ENCODE measurements at regions not wholly inside any gene's neighbourhood (a gene's known extent, or its start where the extent isn't known, plus 50 kb on each side); places are given as distances from the start of the nearest gene placed in this dataset.
"Not testable (repeated sequence)": the region's sequence is repeated elsewhere in the genome, so short reads cannot be mapped to it uniquely, and the experiment has no call there.

DNA sequence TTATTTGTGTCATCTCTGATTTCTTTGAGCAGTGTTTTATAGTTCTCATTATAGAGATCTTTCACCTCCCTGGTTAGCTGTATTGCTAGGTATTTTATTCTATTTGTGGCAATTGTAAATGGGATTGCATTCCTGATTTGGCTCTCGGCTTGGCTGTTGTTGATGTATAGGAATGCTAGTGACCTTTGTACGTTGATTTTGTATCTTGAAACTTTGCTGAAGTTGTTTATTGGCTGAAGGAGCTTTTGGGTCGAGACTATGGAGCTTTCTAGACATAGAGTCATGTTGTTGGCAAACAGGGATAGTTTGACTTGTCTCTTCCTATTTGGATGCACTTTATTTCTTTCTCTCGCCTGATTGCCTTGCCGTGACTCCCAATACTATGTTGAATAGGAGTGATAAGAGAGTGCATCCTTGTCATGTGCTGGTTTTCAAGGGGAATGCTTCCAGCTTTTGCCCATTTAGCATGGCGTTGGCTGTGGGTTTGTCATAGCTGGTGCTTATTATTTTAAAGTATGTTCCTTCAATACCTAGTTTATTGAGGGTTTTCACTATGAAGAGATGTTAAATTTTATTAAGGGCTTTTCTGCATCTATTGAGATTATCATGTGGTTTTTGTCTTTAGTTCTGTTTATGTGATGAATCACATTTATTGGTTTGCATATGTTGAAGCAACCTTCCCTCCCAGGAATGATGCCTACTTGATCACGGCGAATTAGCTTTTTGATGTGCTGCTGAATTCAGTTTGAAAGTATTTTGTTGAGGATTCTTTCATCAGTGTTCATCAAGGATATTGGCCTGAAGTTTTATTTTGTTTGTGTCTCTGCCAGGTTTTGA, 72.7 kb upstream of the BOD1L1 start:
- WGBS (ENCODE audit: extremely low coverage, insufficient coverage, insufficient read length), result no CpG with 5 or more reads among the region's 8 CpGs
- Histone ChIP-seq H3K36me3 (ENCODE audit: control insufficient read depth in 1 of 2, insufficient read depth in 2 of 2, low read length in 2 of 2) (no peaks in the 10 kb centered on the region), H4K12ac (ENCODE audit: low read depth, low read length) (no peak overlapping the region), H3K14ac (ENCODE audit: low read length) (no peak overlapping the region), H3K23ac (ENCODE audit: low read length) (no peak overlapping the region), H3K18ac (ENCODE audit: low read length) (no peak overlapping the region), H2BK12ac (ENCODE audit: low read length) (no peak overlapping the region), H3K4ac (ENCODE audit: low read depth, low read length) (no peak overlapping the region), H3K9me3 (ENCODE audit: insufficient read depth, low read depth, low read length) (no peaks in the 10 kb centered on the region), H3K27me3 (ENCODE audit: insufficient read depth, low read length) (no peaks in the 10 kb centered on the region), H2AFZ (ENCODE audit: insufficient read depth, low read length, poor library complexity) (no peak overlapping the region), H2BK120ac (ENCODE audit: insufficient read depth, low read length, poor library complexity) (no peak overlapping the region), H2AK5ac (ENCODE audit: low read length) (no peak overlapping the region), H3K79me2 (ENCODE audit: control insufficient read depth, insufficient read depth, low read length, poor library complexity) (no peaks in the 10 kb centered on the region), H4K91ac (ENCODE audit: low read depth, low read length) (no peak overlapping the region), H4K8ac (ENCODE audit: low read depth, low read length) (no peak overlapping the region), H3K4me2 (ENCODE audit: low read length) (no peak overlapping the region), H3K9ac (ENCODE audit: low read length) (no peak overlapping the region), H3K27ac (ENCODE audit: low read depth, low read length) (no peak overlapping the region), H3K79me1 (ENCODE audit: low read length) (no peaks in the 10 kb centered on the region), H3K4me3 (ENCODE audit: low read depth, low read length) (no peak overlapping the region), H2BK5ac (ENCODE audit: low read depth, low read length, poor library complexity) (no peak overlapping the region), H3K4me1 (ENCODE audit: control insufficient read depth in 1 of 2, insufficient read depth in 2 of 2, low read length in 2 of 2) (no peaks in the 10 kb centered on the region)
- DNase-seq, result no peak

DNA sequence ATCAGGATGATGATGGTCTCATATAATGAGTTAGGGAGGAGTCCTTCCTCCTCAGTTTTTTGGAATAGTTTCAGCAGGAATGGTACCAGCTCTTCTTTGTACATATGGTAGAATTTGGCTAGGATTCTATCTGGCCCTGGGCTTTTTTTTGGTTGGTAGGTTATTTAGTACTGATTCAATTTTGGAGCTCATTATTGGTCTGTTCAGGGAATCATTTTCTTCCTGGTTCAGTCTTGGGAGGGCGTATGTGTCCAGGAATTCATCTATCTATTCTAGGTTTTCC, 73.3 kb upstream of the BOD1L1 start:
- H3K9ac ChIP-seq (ENCODE audit: low read length); H3K79me1 ChIP-seq (ENCODE audit: low read length); H3K79me2 ChIP-seq (ENCODE audit: control insufficient read depth, insufficient read depth, low read length, poor library complexity); H3K36me3 ChIP-seq (ENCODE audit: control insufficient read depth in 1 of 2, insufficient read depth in 2 of 2, low read length in 2 of 2); H4K91ac ChIP-seq (ENCODE audit: low read depth, low read length); H3K4me3 ChIP-seq (ENCODE audit: low read depth, low read length); H4K8ac ChIP-seq (ENCODE audit: low read depth, low read length); H3K4me2 ChIP-seq (ENCODE audit: low read length); H4K12ac ChIP-seq (ENCODE audit: low read depth, low read length); H2BK5ac ChIP-seq (ENCODE audit: low read depth, low read length, poor library complexity); H3K27me3 ChIP-seq (ENCODE audit: insufficient read depth, low read length); H2BK120ac ChIP-seq (ENCODE audit: insufficient read depth, low read length, poor library complexity); H3K4me1 ChIP-seq (ENCODE audit: control insufficient read depth in 1 of 2, insufficient read depth in 2 of 2, low read length in 2 of 2); H2BK12ac ChIP-seq (ENCODE audit: low read length); DNase-seq; H2AK5ac ChIP-seq (ENCODE audit: low read length); H3K18ac ChIP-seq (ENCODE audit: low read length); H3K27ac ChIP-seq (ENCODE audit: low read depth, low read length); H3K23ac ChIP-seq (ENCODE audit: low read length); H3K9me3 ChIP-seq (ENCODE audit: insufficient read depth, low read depth, low read length); H2AFZ ChIP-seq (ENCODE audit: insufficient read depth, low read length, poor library complexity); H3K14ac ChIP-seq (ENCODE audit: low read length); H3K4ac ChIP-seq (ENCODE audit: low read depth, low read length): not testable (repeated sequence)
- no CpG with 5 or more reads among the region's 1 CpG for WGBS (ENCODE audit: extremely low coverage, insufficient coverage, insufficient read length)

DNA sequence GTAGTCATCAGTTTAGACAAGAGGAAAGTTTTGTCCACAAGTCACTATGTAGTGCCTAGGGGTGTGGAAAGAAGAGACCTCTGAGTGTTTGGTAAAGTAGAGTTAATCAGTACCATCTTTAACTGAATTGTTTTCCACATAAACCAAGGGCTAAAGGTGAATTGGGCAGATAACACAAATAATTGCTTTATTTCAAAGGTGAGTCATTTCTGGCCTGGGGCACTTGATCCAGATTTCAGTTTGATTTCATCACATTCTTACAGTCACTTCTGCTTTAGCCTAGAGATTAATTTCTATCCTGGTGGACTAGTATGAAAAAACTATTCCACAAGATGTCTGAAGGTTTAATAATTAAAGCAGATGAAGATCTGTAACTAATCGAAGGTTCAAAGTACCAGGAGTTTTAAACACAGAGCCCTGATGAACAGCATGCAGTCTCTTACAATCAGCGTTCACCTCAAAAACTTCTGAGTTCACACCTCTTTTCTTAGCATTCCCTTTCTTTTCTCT, 74.5 kb upstream of the BOD1L1 start:
- Histone ChIP-seq H3K79me2 (ENCODE audit: control insufficient read depth, insufficient read depth, low read length, poor library complexity) (no peaks in the 10 kb centered on the region), H3K4ac (ENCODE audit: low read depth, low read length) (no peak overlapping the region), H2BK5ac (ENCODE audit: low read depth, low read length, poor library complexity) (no peak overlapping the region), H4K12ac (ENCODE audit: low read depth, low read length) (no peak overlapping the region), H3K9me3 (ENCODE audit: insufficient read depth, low read depth, low read length) (no peaks in the 10 kb centered on the region), H4K91ac (ENCODE audit: low read depth, low read length) (no peak overlapping the region), H3K4me1 (ENCODE audit: control insufficient read depth in 1 of 2, insufficient read depth in 2 of 2, low read length in 2 of 2) (peaks cover 4 to 5% of the 10 kb centered on the region in 2 experiments), H3K4me3 (ENCODE audit: low read depth, low read length) (no peak overlapping the region), H3K27me3 (ENCODE audit: insufficient read depth, low read length) (no peaks in the 10 kb centered on the region), H3K36me3 (ENCODE audit: control insufficient read depth in 1 of 2, insufficient read depth in 2 of 2, low read length in 2 of 2) (no peaks in the 10 kb centered on the region), H2BK120ac (ENCODE audit: insufficient read depth, low read length, poor library complexity) (no peak overlapping the region), H3K79me1 (ENCODE audit: low read length) (no peaks in the 10 kb centered on the region), H3K4me2 (ENCODE audit: low read length) (no peak overlapping the region), H3K18ac (ENCODE audit: low read length) (no peak overlapping the region), H2AK5ac (ENCODE audit: low read length) (no peak overlapping the region), H2AFZ (ENCODE audit: insufficient read depth, low read length, poor library complexity) (no peak overlapping the region), H3K27ac (ENCODE audit: low read depth, low read length) (no peak overlapping the region), H3K14ac (ENCODE audit: low read length) (no peak overlapping the region), H3K23ac (ENCODE audit: low read length) (no peak overlapping the region), H2BK12ac (ENCODE audit: low read length) (no peak overlapping the region), H3K9ac (ENCODE audit: low read length) (no peak overlapping the region), H4K8ac (ENCODE audit: low read depth, low read length) (no peak overlapping the region)
- no CpG with 5 or more reads among the region's 2 CpGs for WGBS (ENCODE audit: extremely low coverage, insufficient coverage, insufficient read length)
- DNase-seq, result peak; percentile 4 to 53

GRCh38 chr4:13703096-13703495, 75.6 kb upstream of the BOD1L1 start:
- no peak overlapping the region for H3K4me2 ChIP-seq (ENCODE audit: low read length)
- WGBS (ENCODE audit: extremely low coverage, insufficient coverage, insufficient read length), result no CpG with 5 or more reads among the region's 10 CpGs
- H4K91ac ChIP-seq (ENCODE audit: low read depth, low read length), result no peak overlapping the region
- H2BK120ac ChIP-seq (ENCODE audit: insufficient read depth, low read length, poor library complexity), result no peak overlapping the region
- no peak overlapping the region for H3K18ac ChIP-seq (ENCODE audit: low read length)
- H3K9me3 ChIP-seq (ENCODE audit: insufficient read depth, low read depth, low read length), result no peaks in the 10 kb centered on the region
- H3K23ac ChIP-seq (ENCODE audit: low read length), result no peak overlapping the region
- no peaks in the 10 kb centered on the region for H3K27me3 ChIP-seq (ENCODE audit: insufficient read depth, low read length)
- H3K36me3 ChIP-seq (ENCODE audit: control insufficient read depth in 1 of 2, insufficient read depth in 2 of 2, low read length in 2 of 2), result no peaks in the 10 kb centered on the region
- H3K9ac ChIP-seq (ENCODE audit: low read length), result no peak overlapping the region
- no peak overlapping the region for H2AFZ ChIP-seq (ENCODE audit: insufficient read depth, low read length, poor library complexity)
- no peak for DNase-seq
- H3K79me2 ChIP-seq (ENCODE audit: control insufficient read depth, insufficient read depth, low read length, poor library complexity), result no peaks in the 10 kb centered on the region
- H2BK12ac ChIP-seq (ENCODE audit: low read length), result no peak overlapping the region
- H3K14ac ChIP-seq (ENCODE audit: low read length), result no peak overlapping the region
- no peak overlapping the region for H3K27ac ChIP-seq (ENCODE audit: low read depth, low read length)
- H2BK5ac ChIP-seq (ENCODE audit: low read depth, low read length, poor library complexity), result no peak overlapping the region
- peaks cover 4 to 5% of the 10 kb centered on the region in 2 experiments for H3K4me1 ChIP-seq (ENCODE audit: control insufficient read depth in 1 of 2, insufficient read depth in 2 of 2, low read length in 2 of 2)
- H4K12ac ChIP-seq (ENCODE audit: low read depth, low read length), result no peak overlapping the region
- H2AK5ac ChIP-seq (ENCODE audit: low read length), result no peak overlapping the region
- no peaks in the 10 kb centered on the region for H3K79me1 ChIP-seq (ENCODE audit: low read length)
- no peak overlapping the region for H4K8ac ChIP-seq (ENCODE audit: low read depth, low read length)
- no peak overlapping the region for H3K4me3 ChIP-seq (ENCODE audit: low read depth, low read length)
- no peak overlapping the region for H3K4ac ChIP-seq (ENCODE audit: low read depth, low read length)

Data from trophoblast cell (in vitro differentiated cells and primary cell).